Fibroblast of lung (primary cell): ENCODE measurements at regions not wholly inside any gene's neighbourhood (a gene's known extent, or its start where the extent isn't known, plus 50 kb on each side); places are given as distances from the start of the nearest gene placed in this dataset.

Experiments
- CTCF ChIP-seq, 2 donors: IDR thresholded peaks in 1 of 2; conservative IDR thresholded peaks in 1 of 2; 1 replicate in 1 of 2; 2 replicates in 1 of 2; pipeline ENCODE4 v1.5.1; 2011 to 2012; ENCODE audit warnings: low read length in 2 of 2, control low read depth in 1 of 2, inconsistent platforms in 1 of 2, low read depth in 1 of 2, mild to moderate bottlenecking in 1 of 2
- EZH2 ChIP-seq: IDR thresholded peaks from 2 replicates; pipeline ENCODE4 v1.5.1; 2012; ENCODE audit warnings: low read length, control low read depth, mild to moderate bottlenecking; ENCODE audit errors: missing control alignments

- no peak for TF ChIP-seq CTCF (conservative IDR thresholded peaks at IDR 0.05 in 1 of 2, IDR thresholded peaks at IDR 0.05 in 1 of 2; ENCODE audit: low read depth in 1 of 2, low read length in 2 of 2)
- TF ChIP-seq EZH2, result no peak
Measured at GRCh38 chr3:194249323-194250097, 101.6 kb downstream of the CPN2 start.
